ENCODE measurements at regions not wholly inside any gene's neighbourhood (a gene's known extent, or its start where the extent isn't known, plus 50 kb on each side); places are given as distances from the start of the nearest gene placed in this dataset.
"Not testable (repeated sequence)": the region's sequence is repeated elsewhere in the genome, so short reads cannot be mapped to it uniquely, and the experiment has no call there.

GRCh38 chr12:125346362-125346761 is 281.1 kb downstream of the AACS start:
- H3K9me3 ChIP-seq = no peaks in the 10 kb centered on the region
- H3K4me1 ChIP-seq = peaks cover 12% of the 10 kb centered on the region; the same call in 1 of the 2 replicates
- no peaks in the 10 kb centered on the region for H4K20me1 ChIP-seq
- peak overlapping the region; percentile 0; the same call in 1 of the 2 replicates for H3K4me2 ChIP-seq
- no peak overlapping the region for H3K9ac ChIP-seq
- TF ChIP-seq Cebpa-rat (IDR thresholded peaks at IDR 0.05) = no peak
- H3K4me3 ChIP-seq = no peak overlapping the region
- H3K27me3 ChIP-seq = no peaks in the 10 kb centered on the region
- H3K27ac ChIP-seq = no peak overlapping the region
- no peaks in the 10 kb centered on the region for H3K36me3 ChIP-seq

GRCh38 chr12:125351788-125352187 is 286.6 kb downstream of the AACS start:
- Histone ChIP-seq H3K4me2 (no peak overlapping the region), H3K9ac (no peak overlapping the region), H3K4me1 (no peaks in the 10 kb centered on the region), H3K36me3 (no peaks in the 10 kb centered on the region), H4K20me1 (no peaks in the 10 kb centered on the region), H3K4me3 (no peak overlapping the region), H3K9me3 (peaks cover 20% of the 10 kb centered on the region), H3K27me3 (no peaks in the 10 kb centered on the region), H3K27ac (no peak overlapping the region)
- no peak for TF ChIP-seq Cebpa-rat (IDR thresholded peaks at IDR 0.05)

DNA sequence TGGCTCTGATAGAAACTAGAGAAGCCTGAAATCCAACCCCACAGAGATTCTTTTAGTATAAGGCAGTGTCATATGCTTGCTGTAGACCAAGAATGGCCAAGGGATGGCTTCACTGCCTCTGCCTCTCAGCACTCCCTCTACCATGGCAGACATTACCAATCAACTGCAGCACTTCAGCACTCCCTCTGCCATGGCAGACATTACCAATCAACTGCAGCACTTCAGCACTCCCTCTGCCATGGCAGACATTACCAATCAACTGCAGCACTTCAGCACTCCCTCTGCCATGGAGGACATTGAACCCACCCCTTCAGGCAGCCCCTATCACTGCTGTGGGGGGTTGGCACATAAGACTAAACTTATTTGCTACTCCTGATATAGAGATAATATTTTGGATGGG is 287.8 kb downstream of the AACS start:
- not testable (repeated sequence) for H3K4me3 ChIP-seq, H3K9ac ChIP-seq, H3K4me2 ChIP-seq, H3K4me1 ChIP-seq, H4K20me1 ChIP-seq, H3K27ac ChIP-seq, H3K27me3 ChIP-seq, H3K36me3 ChIP-seq
- H3K9me3 ChIP-seq = peaks cover 20% of the 10 kb centered on the region

DNA sequence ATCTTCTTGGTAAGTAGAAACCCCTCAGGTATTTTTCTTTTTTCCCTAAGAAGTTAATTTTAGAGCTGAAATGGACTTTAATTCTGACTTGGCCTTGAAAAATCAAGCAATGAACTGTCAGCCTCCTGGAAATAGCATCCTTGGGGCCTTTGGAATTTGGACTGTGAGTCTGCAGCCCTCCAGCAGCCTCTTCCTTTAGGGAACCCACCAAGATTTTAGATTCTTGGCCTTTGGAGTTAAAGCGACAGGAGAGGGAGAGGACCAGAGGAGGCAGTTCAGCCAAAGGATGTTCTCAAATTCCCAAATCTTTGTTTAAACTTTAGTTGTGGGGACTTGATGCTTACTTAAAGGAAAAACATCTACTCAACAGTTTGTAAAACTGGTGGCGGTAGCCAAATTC is 288.6 kb downstream of the AACS start:
- Histone ChIP-seq H4K20me1 (no peaks in the 10 kb centered on the region), H3K4me3 (no peak overlapping the region), H3K27ac (no peak overlapping the region), H3K27me3 (no peaks in the 10 kb centered on the region), H3K9ac (no peak overlapping the region), H3K4me2 (no peak overlapping the region), H3K36me3 (no peaks in the 10 kb centered on the region), H3K4me1 (no peaks in the 10 kb centered on the region), H3K9me3 (peaks cover 20% of the 10 kb centered on the region)
- TF ChIP-seq Cebpa-rat (IDR thresholded peaks at IDR 0.05) = no peak

- no peak overlapping the region for H3K4me3 ChIP-seq
- H3K27ac ChIP-seq = no peak overlapping the region
- TF ChIP-seq Cebpa-rat (IDR thresholded peaks at IDR 0.05) = no peak
Measured at GRCh38 chr12:125355614-125356013, 290.4 kb downstream of the AACS start.

GRCh38 chr12:125356111-125356510 is 290.9 kb downstream of the AACS start:
- Histone ChIP-seq H3K27me3 (no peaks in the 10 kb centered on the region), H3K36me3 (no peaks in the 10 kb centered on the region), H4K20me1 (no peaks in the 10 kb centered on the region), H3K9ac (no peak overlapping the region), H3K27ac (no peak overlapping the region), H3K4me2 (no peak overlapping the region), H3K4me1 (no peaks in the 10 kb centered on the region), H3K9me3 (peaks cover 20% of the 10 kb centered on the region), H3K4me3 (no peak overlapping the region)
- TF ChIP-seq Cebpa-rat (IDR thresholded peaks at IDR 0.05) = no peak

More at GRCh38 chr12:125355614-125356013, 290.4 kb downstream of the AACS start:
- H4K20me1 ChIP-seq = no peaks in the 10 kb centered on the region
- H3K27me3 ChIP-seq = no peaks in the 10 kb centered on the region
- no peak overlapping the region for H3K9ac ChIP-seq
- H3K36me3 ChIP-seq = no peaks in the 10 kb centered on the region
- H3K9me3 ChIP-seq = peaks cover 20% of the 10 kb centered on the region
- no peaks in the 10 kb centered on the region for H3K4me1 ChIP-seq
- H3K4me2 ChIP-seq = no peak overlapping the region

GRCh38 chr12:125357561-125357960 is 292.3 kb downstream of the AACS start:
- TF ChIP-seq Cebpa-rat (IDR thresholded peaks at IDR 0.05) = no peak
- H3K36me3 ChIP-seq = no peaks in the 10 kb centered on the region
- H3K9ac ChIP-seq = no peak overlapping the region
- no peak overlapping the region for H3K27ac ChIP-seq
- no peak overlapping the region for H3K4me3 ChIP-seq
- H4K20me1 ChIP-seq = no peaks in the 10 kb centered on the region
- no peaks in the 10 kb centered on the region for H3K27me3 ChIP-seq
- H3K4me1 ChIP-seq = no peaks in the 10 kb centered on the region
- H3K4me2 ChIP-seq = no peak overlapping the region
- peaks cover 9% of the 10 kb centered on the region for H3K9me3 ChIP-seq

DNA sequence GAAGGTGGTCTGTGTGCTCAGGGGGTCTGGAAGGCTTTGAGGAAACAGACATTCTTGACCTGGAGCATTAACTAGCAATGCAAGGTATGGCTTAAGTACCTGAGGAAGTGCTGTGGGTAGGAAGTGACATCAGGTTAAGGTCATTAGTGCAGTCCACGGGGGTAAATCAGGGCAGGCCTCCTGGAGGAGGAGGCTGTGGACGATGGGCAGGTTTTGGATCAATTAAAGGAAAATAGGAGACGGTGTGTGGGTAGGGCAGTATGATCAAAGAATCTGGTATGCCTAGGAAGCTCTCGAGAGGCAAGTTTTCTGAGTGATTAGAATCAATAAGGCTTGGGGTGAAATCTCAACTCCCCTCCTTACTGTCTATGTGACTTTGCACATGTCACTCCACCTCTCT is 295.3 kb downstream of the AACS start:
- H3K27ac ChIP-seq = no peak overlapping the region
- no peak for TF ChIP-seq Cebpa-rat (IDR thresholded peaks at IDR 0.05)
- no peak overlapping the region for H3K4me3 ChIP-seq
- H3K36me3 ChIP-seq = no peaks in the 10 kb centered on the region
- no peaks in the 10 kb centered on the region for H3K4me1 ChIP-seq
- no peak overlapping the region for H3K9ac ChIP-seq
- H3K27me3 ChIP-seq = no peaks in the 10 kb centered on the region
- H3K9me3 ChIP-seq = no peaks in the 10 kb centered on the region
- H4K20me1 ChIP-seq = no peaks in the 10 kb centered on the region
- no peak overlapping the region for H3K4me2 ChIP-seq

- no peak overlapping the region for H3K9ac ChIP-seq
- no peak overlapping the region for H3K27ac ChIP-seq
- no peak overlapping the region for H3K4me2 ChIP-seq
- H3K9me3 ChIP-seq = peaks cover 8% of the 10 kb centered on the region; the same call in 1 of the 2 replicates
- no peaks in the 10 kb centered on the region for H3K36me3 ChIP-seq
- no peaks in the 10 kb centered on the region for H4K20me1 ChIP-seq
- H3K4me3 ChIP-seq = no peak overlapping the region
- H3K4me1 ChIP-seq = no peaks in the 10 kb centered on the region
- H3K27me3 ChIP-seq = no peaks in the 10 kb centered on the region
- TF ChIP-seq Cebpa-rat (IDR thresholded peaks at IDR 0.05) = no peak
Measured at GRCh38 chr12:125371033-125371432, 305.8 kb downstream of the AACS start.

GRCh38 chr12:125372085-125372484 is 306.9 kb downstream of the AACS start:
- H3K9me3 ChIP-seq = peaks cover 8% of the 10 kb centered on the region; the same call in 1 of the 2 replicates
- H3K27ac ChIP-seq = no peak overlapping the region
- no peaks in the 10 kb centered on the region for H3K27me3 ChIP-seq
- no peak overlapping the region for H3K4me3 ChIP-seq
- no peak overlapping the region for H3K4me2 ChIP-seq
- TF ChIP-seq Cebpa-rat (IDR thresholded peaks at IDR 0.05) = no peak
- no peaks in the 10 kb centered on the region for H3K4me1 ChIP-seq
- no peaks in the 10 kb centered on the region for H4K20me1 ChIP-seq
- H3K36me3 ChIP-seq = no peaks in the 10 kb centered on the region
- H3K9ac ChIP-seq = no peak overlapping the region

DNA sequence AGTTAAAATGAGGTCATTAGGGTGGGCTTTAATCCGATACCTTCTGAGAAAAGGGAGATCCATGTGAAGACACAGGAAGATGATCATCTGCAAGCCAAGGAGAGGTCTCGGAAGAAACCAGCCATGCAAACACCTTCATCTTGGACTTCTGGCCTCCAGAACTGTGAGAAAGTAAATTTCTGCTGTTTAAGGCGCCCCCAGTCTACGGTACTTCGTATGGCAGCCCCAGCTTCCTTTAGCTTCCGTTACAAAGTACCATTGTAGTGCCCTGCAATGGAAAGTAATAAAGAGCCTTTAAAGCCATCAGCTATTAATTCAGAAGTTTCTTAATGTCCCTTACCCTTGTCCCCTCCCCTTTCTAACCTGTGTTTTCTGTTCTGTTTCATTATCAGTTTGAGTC is 308.1 kb downstream of the AACS start:
- peaks cover 3% of the 10 kb centered on the region; the same call in 1 of the 2 replicates for H3K9me3 ChIP-seq
- no peak for TF ChIP-seq Cebpa-rat (IDR thresholded peaks at IDR 0.05)
- no peaks in the 10 kb centered on the region for H3K36me3 ChIP-seq
- H3K9ac ChIP-seq = no peak overlapping the region
- H3K4me3 ChIP-seq = no peak overlapping the region
- H4K20me1 ChIP-seq = no peaks in the 10 kb centered on the region
- H3K27me3 ChIP-seq = no peaks in the 10 kb centered on the region
- H3K4me1 ChIP-seq = no peaks in the 10 kb centered on the region
- no peak overlapping the region for H3K27ac ChIP-seq
- H3K4me2 ChIP-seq = no peak overlapping the region
